Neural progenitor cell (in vitro differentiated cells): ENCODE measurements at regions not wholly inside any gene's neighbourhood (a gene's known extent, or its start where the extent isn't known, plus 50 kb on each side); places are given as distances from the start of the nearest gene placed in this dataset.

Source experiments
- DNase-seq: peaks from one replicate; pipeline ENCODE4 v3.0.0-alpha.2; 2016; ENCODE audit warnings: low spot score
- H2AFZ ChIP-seq: fragments of 200-600 bp; sonication (generic); replicated peaks from 2 replicates; pipeline ENCODE4 v1.6.1; 2016; ENCODE audit warnings: antibody characterized with exemption
- H3F3A ChIP-seq: fragments of 200-600 bp; sonication (generic); 2 replicates; pipeline ENCODE4 v1.6.1; 2016; ENCODE audit warnings: antibody characterized with exemption, low read depth
- H3K27ac ChIP-seq: fragments of 200-600 bp; sonication (generic); 2 replicates; pipeline ENCODE4 v1.5.1; 2016; ENCODE audit warnings: mild to moderate bottlenecking
- H3K27me3 ChIP-seq: fragments of 200-600 bp; sonication (generic); 2 replicates; pipeline ENCODE4 v1.6.1; 2016; ENCODE audit warnings: mild to moderate bottlenecking, moderate library complexity
- H3K36me3 ChIP-seq: fragments of 200-600 bp; sonication (generic); 2 replicates; pipeline ENCODE4 v1.5.1; 2016
- H3K4me1 ChIP-seq: fragments of 200-600 bp; sonication (generic); 2 replicates; pipeline ENCODE4 v1.6.1; 2016; ENCODE audit warnings: mixed run types
- H3K4me2 ChIP-seq: fragments of 200-600 bp; sonication (generic); 2 replicates; pipeline ENCODE4 v1.6.1; 2016
- H3K4me3 ChIP-seq: fragments of 200-600 bp; sonication (generic); 2 replicates; pipeline ENCODE4 v1.5.1; 2016
- H3K79me2 ChIP-seq: fragments of 200-600 bp; sonication (generic); 2 replicates; pipeline ENCODE4 v1.6.1; 2016; ENCODE audit warnings: low read depth
- H3K9ac ChIP-seq: fragments of 200-600 bp; sonication (generic); 2 replicates; pipeline ENCODE4 v1.6.1; 2016
- H3K9me3 ChIP-seq: fragments of 200-600 bp; sonication (generic); 2 replicates; pipeline ENCODE4 v1.5.1; 2016; ENCODE audit warnings: low read depth
- H4K20me1 ChIP-seq: fragments of 200-600 bp; sonication (generic); 2 replicates; pipeline ENCODE4 v1.6.1; 2016; ENCODE audit warnings: low read depth
- H3K27ac Mint-ChIP-seq: 3 replicates; pipeline ENCODE4 v1.8.0; 2021; ENCODE audit warnings: mixed read lengths
- H3K27me3 Mint-ChIP-seq: 2 replicates; pipeline ENCODE4 v1.8.0; 2022; ENCODE audit warnings: low read depth, mild to moderate bottlenecking, inconsistent platforms, moderate library complexity, mixed read lengths; ENCODE audit not compliant: insufficient read depth
- H3K36me3 Mint-ChIP-seq: 3 replicates; pipeline ENCODE4 v1.8.0; 2021; ENCODE audit warnings: mixed read lengths
- H3K4me1 Mint-ChIP-seq: 3 replicates; pipeline ENCODE4 v1.8.0; 2021; ENCODE audit warnings: mixed read lengths
- H3K4me3 Mint-ChIP-seq: 3 replicates; pipeline ENCODE4 v1.8.0; 2021; ENCODE audit warnings: mild to moderate bottlenecking, moderate library complexity, mixed read lengths
- H3K9me3 Mint-ChIP-seq: 3 replicates; pipeline ENCODE4 v1.8.0; 2020; ENCODE audit warnings: mixed read lengths
- CTCF ChIP-seq: fragments of 200-600 bp; sonication (generic); IDR thresholded peaks from 2 replicates; pipeline ENCODE4 v1.5.1; 2017; ENCODE audit warnings: antibody characterized with exemption, mild to moderate bottlenecking
- EZH2 ChIP-seq: fragments of 200-600 bp; sonication (generic); IDR thresholded peaks from 2 replicates; pipeline ENCODE4 v1.6.1; 2017; ENCODE audit warnings: antibody characterized with exemption, mild to moderate bottlenecking, moderate library complexity
- EZH2phosphoT487 ChIP-seq: fragments of 200-600 bp; sonication (generic); IDR thresholded peaks from 2 replicates; pipeline ENCODE4 v1.6.1; 2017; ENCODE audit warnings: antibody characterized with exemption

GRCh38 chr3:135907422-135908165 lies 57.9 kb upstream of the PPP2R3A start:
- Histone ChIP-seq H3K27me3 (no peaks in the 10 kb centered on the region), H3K9ac (no peak overlapping the region), H3K27ac (no peak overlapping the region), H3K36me3 (no peaks in the 10 kb centered on the region), H3K4me2 (no peak overlapping the region), H2AFZ (no peak overlapping the region), H4K20me1 (no peaks in the 10 kb centered on the region), H3K4me3 (no peak overlapping the region), H3F3A (no peaks in the 10 kb centered on the region), H3K79me2 (no peaks in the 10 kb centered on the region), H3K4me1 (no peaks in the 10 kb centered on the region), H3K9me3 (no peaks in the 10 kb centered on the region)
- Mint-ChIP-seq H3K4me1 (no peaks in the 10 kb centered on the region), H3K9me3 (no peaks in the 10 kb centered on the region), H3K4me3 (no peak overlapping the region), H3K27ac (no peak overlapping the region), H3K36me3 (no peaks in the 10 kb centered on the region), H3K27me3 (peaks cover 7% of the 10 kb centered on the region)
- DNase-seq = no peak
- TF ChIP-seq CTCF (no peak), EZH2 (no peak), EZH2phosphoT487 (no peak)

GRCh38 chr3:135908225-135908624 lies 57.3 kb upstream of the PPP2R3A start:
- H3K27ac ChIP-seq = no peak overlapping the region
- H2AFZ ChIP-seq = no peak overlapping the region
- Mint-ChIP-seq H3K9me3 (no peaks in the 10 kb centered on the region), H3K4me1 (no peaks in the 10 kb centered on the region), H3K27me3 (peaks cover 7% of the 10 kb centered on the region), H3K4me3 (no peak overlapping the region), H3K36me3 (no peaks in the 10 kb centered on the region), H3K27ac (no peak overlapping the region)
- no peak for DNase-seq
- H4K20me1 ChIP-seq = no peaks in the 10 kb centered on the region
- no peaks in the 10 kb centered on the region for H3K9me3 ChIP-seq
- H3F3A ChIP-seq = no peaks in the 10 kb centered on the region
- no peaks in the 10 kb centered on the region for H3K79me2 ChIP-seq
- H3K36me3 ChIP-seq = no peaks in the 10 kb centered on the region
- no peak for TF ChIP-seq EZH2
- no peak for TF ChIP-seq CTCF
- no peak for TF ChIP-seq EZH2phosphoT487
- H3K9ac ChIP-seq = no peak overlapping the region
- no peak overlapping the region for H3K4me2 ChIP-seq
- no peaks in the 10 kb centered on the region for H3K4me1 ChIP-seq
- H3K4me3 ChIP-seq = no peak overlapping the region
- H3K27me3 ChIP-seq = no peaks in the 10 kb centered on the region

GRCh38 chr3:135908737-135909136 lies 56.8 kb upstream of the PPP2R3A start:
- Mint-ChIP-seq H3K9me3 (no peaks in the 10 kb centered on the region), H3K36me3 (no peaks in the 10 kb centered on the region), H3K27me3 (peaks cover 7% of the 10 kb centered on the region), H3K4me1 (no peaks in the 10 kb centered on the region), H3K27ac (no peak overlapping the region), H3K4me3 (no peak overlapping the region)
- Histone ChIP-seq H3K4me3 (no peak overlapping the region), H2AFZ (no peak overlapping the region), H3K79me2 (no peaks in the 10 kb centered on the region), H3K27ac (no peak overlapping the region), H3K4me2 (no peak overlapping the region), H3K9ac (no peak overlapping the region), H3K9me3 (no peaks in the 10 kb centered on the region), H4K20me1 (no peaks in the 10 kb centered on the region), H3K4me1 (no peaks in the 10 kb centered on the region), H3K36me3 (no peaks in the 10 kb centered on the region), H3F3A (no peaks in the 10 kb centered on the region), H3K27me3 (no peaks in the 10 kb centered on the region)
- TF ChIP-seq EZH2phosphoT487 (no peak), EZH2 (no peak), CTCF (no peak)
- DNase-seq = no peak
